Lung (tissue), 11 donors: ENCODE measurements at regions not wholly inside any gene's neighbourhood (a gene's known extent, or its start where the extent isn't known, plus 50 kb on each side); places are given as distances from the start of the nearest gene placed in this dataset.

Experiments
- ATAC-seq: fragments of 200-7000 bp; cut with Tn5 transposase; one replicate; pipeline ENCODE4 v1.9.1; 2020; ENCODE audit warnings: moderate number of reproducible peaks; ENCODE audit not compliant: insufficient read depth, low FRiP score
- DNase-seq, 3 donors: peaks; one replicate each; pipeline ENCODE4 v3.0.0-alpha.2; 2013 to 2017
- H3K27ac ChIP-seq, 2 donors: one replicate each; pipeline ENCODE4 v1.5.1; 2013; ENCODE audit warnings: mild to moderate bottlenecking in 2 of 2, moderate library complexity in 2 of 2, control low read depth in 1 of 2, inconsistent platforms in 1 of 2, low read depth in 1 of 2, low read length in 1 of 2
- H3K27me3 ChIP-seq, 3 donors: one replicate each; pipeline ENCODE4 v1.5.1; 2013; ENCODE audit warnings: low read length in 2 of 3; ENCODE audit not compliant: control insufficient read depth in 3 of 3, insufficient read depth in 3 of 3
- H3K36me3 ChIP-seq, 4 donors: one replicate each; pipeline ENCODE4 v1.5.1; 2013; ENCODE audit warnings: low read length in 4 of 4, mild to moderate bottlenecking in 1 of 4, moderate library complexity in 1 of 4; ENCODE audit not compliant: control insufficient read depth in 4 of 4, insufficient read depth in 4 of 4
- H3K4me1 ChIP-seq, 5 donors: one replicate each; pipeline ENCODE4 v1.5.1; 2013; ENCODE audit warnings: low read length in 5 of 5, mild to moderate bottlenecking in 2 of 5, moderate library complexity in 1 of 5; ENCODE audit not compliant: control insufficient read depth in 5 of 5, insufficient read depth in 5 of 5
- H3K4me3 ChIP-seq: one replicate; pipeline ENCODE4 v1.5.1; 2013; ENCODE audit warnings: mild to moderate bottlenecking, control low read depth, moderate library complexity
- H3K9ac ChIP-seq, 2 donors: one replicate each; pipeline ENCODE4 v1.5.1; 2013; ENCODE audit warnings: low read length in 2 of 2, control low read depth in 1 of 2; ENCODE audit not compliant: insufficient read depth in 1 of 2
- H3K9me3 ChIP-seq, 4 donors: one replicate each; pipeline ENCODE4 v1.5.1; 2013; ENCODE audit warnings: low read length in 3 of 4, mild to moderate bottlenecking in 1 of 4, moderate library complexity in 1 of 4; ENCODE audit not compliant: control insufficient read depth in 4 of 4, insufficient read depth in 3 of 4
- CTCF ChIP-seq: IDR thresholded peaks from 2 replicates; pipeline ENCODE4 v1.5.1; 2012; ENCODE audit warnings: mild to moderate bottlenecking; ENCODE audit errors: control extremely low read depth, extremely low read depth
- WGBS, 2 donors: extraction: QIAGEN DNeasy Blood & Tissue Kit; methylation state at CpG; one replicate each; pipeline ENCODE4 v1.1.7; 2013; 5-methylcytosine and 5-hydroxymethylcytosine counted together
- donor health status: control.
- donor health status: control.
- donor health status: Bipolar disorder and iron deficiency.
- donor health status: healthy.
- donor health status: DM: yes; HTN: yes; CAD: no.

- Histone ChIP-seq H3K36me3 (no peaks in the 10 kb centered on the region), H3K27me3 (peaks cover 5 to 76% (median 21%) of the 10 kb centered on the region in 3 donors), H3K4me3 (no peak overlapping the region), H3K9ac (no peak overlapping the region), H3K27ac (no peak overlapping the region), H3K4me1 (peaks cover 0 to 9% (median 3%) of the 10 kb centered on the region in 5 donors), H3K9me3 (peaks cover 0 to 2% (median 0%) of the 10 kb centered on the region in 4 donors)
- TF ChIP-seq CTCF = no peak
- WGBS, 2 donors = 65 to 73% methylated on average over 14 of the region's 14 CpGs
- DNase-seq (no peak), ATAC-seq (no peak)
Observed at GRCh38 chr10:8331387-8331786, 276.9 kb downstream of the GATA3 start.

- peak; percentile 67 to 77 (median 75) for DNase-seq
- Histone ChIP-seq H3K4me3 (no peak overlapping the region), H3K27me3 (peaks cover 5 to 69% (median 21%) of the 10 kb centered on the region in 3 donors), H3K27ac (no peak overlapping the region), H3K36me3 (no peaks in the 10 kb centered on the region), H3K9ac (no peak overlapping the region), H3K9me3 (peaks cover 0 to 2% (median 0%) of the 10 kb centered on the region in 4 donors), H3K4me1 (peaks cover 0 to 11% (median 3%) of the 10 kb centered on the region in 5 donors)
- 3% methylated on average over 34 of the region's 34 CpGs for WGBS, 2 donors
- no peak for TF ChIP-seq CTCF
- peak; percentile 75 for ATAC-seq
Observed at GRCh38 chr10:8331896-8332729, 277.6 kb downstream of the GATA3 start.

GRCh38 chr10:8332730-8333111 is 278.2 kb downstream of the GATA3 start:
- no peaks in the 10 kb centered on the region for H3K36me3 ChIP-seq
- H3K27ac ChIP-seq = no peak overlapping the region
- no peak overlapping the region for H3K9ac ChIP-seq
- peaks cover 0 to 13% (median 3%) of the 10 kb centered on the region in 5 donors for H3K4me1 ChIP-seq
- DNase-seq = no peak
- WGBS, 2 donors = 8 to 18% methylated on average over 6 of the region's 6 CpGs
- no peak for ATAC-seq
- H3K4me3 ChIP-seq = no peak overlapping the region
- TF ChIP-seq CTCF = no peak
- peaks cover 0 to 2% (median 0%) of the 10 kb centered on the region in 4 donors for H3K9me3 ChIP-seq
- H3K27me3 ChIP-seq = peaks cover 5 to 69% (median 21%) of the 10 kb centered on the region in 3 donors
